H9 (cell line): ENCODE measurements at regions not wholly inside any gene's neighbourhood (a gene's known extent, or its start where the extent isn't known, plus 50 kb on each side); places are given as distances from the start of the nearest gene placed in this dataset.

ENCODE experiments used
- DNase-seq: peaks from one replicate; pipeline ENCODE4 v3.0.0-alpha.2; 2017
- H2AFZ ChIP-seq: one replicate; pipeline ENCODE4 v1.6.1; 2013; ENCODE audit warnings: mild to moderate bottlenecking, low read length, control low read depth, moderate library complexity
- H2AK5ac ChIP-seq: 2 replicates; pipeline ENCODE4 v1.6.1; 2013; ENCODE audit warnings: low read length, control low read depth, mixed read lengths; ENCODE audit not compliant: insufficient read length
- H2BK120ac ChIP-seq: one replicate; pipeline ENCODE4 v1.6.1; 2013; ENCODE audit warnings: low read depth, mild to moderate bottlenecking, low read length, control low read depth, inconsistent platforms; ENCODE audit not compliant: poor library complexity, severe bottlenecking
- H2BK12ac ChIP-seq: 2 replicates; pipeline ENCODE4 v1.6.1; 2013; ENCODE audit warnings: low read length, control low read depth, mixed read lengths, low read depth; ENCODE audit not compliant: insufficient read length
- H2BK15ac ChIP-seq: 2 replicates; pipeline ENCODE4 v1.6.1; 2013; ENCODE audit warnings: low read depth, low read length, control low read depth
- H2BK20ac ChIP-seq: one replicate; pipeline ENCODE4 v1.6.1; 2013; ENCODE audit warnings: low read depth, mild to moderate bottlenecking, low read length, control low read depth, inconsistent platforms; ENCODE audit not compliant: poor library complexity, severe bottlenecking
- H2BK5ac ChIP-seq: 2 replicates; pipeline ENCODE4 v1.6.1; 2013; ENCODE audit warnings: low read length, control low read depth, mixed read lengths; ENCODE audit not compliant: insufficient read length
- H3K14ac ChIP-seq: 2 replicates; pipeline ENCODE4 v1.6.1; 2013; ENCODE audit warnings: low read length, control low read depth; ENCODE audit not compliant: insufficient read depth
- H3K18ac ChIP-seq: 2 replicates; pipeline ENCODE4 v1.6.1; 2013; ENCODE audit warnings: low read depth, mild to moderate bottlenecking, mixed read lengths, low read length, control low read depth; ENCODE audit not compliant: insufficient read length
- H3K23ac ChIP-seq: 2 replicates; pipeline ENCODE4 v1.6.1; 2013; ENCODE audit warnings: low read length, control low read depth, mixed read lengths, low read depth; ENCODE audit not compliant: insufficient read length
- H3K23me2 ChIP-seq: 2 replicates; pipeline ENCODE4 v1.6.1; 2013; ENCODE audit warnings: low read depth, mild to moderate bottlenecking, mixed read lengths, low read length, control low read depth; ENCODE audit not compliant: insufficient read length, poor library complexity, severe bottlenecking
- H3K27ac ChIP-seq: 2 replicates; pipeline ENCODE4 v1.5.1; 2013; ENCODE audit warnings: low read length, control low read depth, mixed read lengths, low read depth; ENCODE audit not compliant: insufficient read length
- H3K27me3 ChIP-seq: 2 replicates; pipeline ENCODE4 v1.6.1; 2013; ENCODE audit warnings: low read length, control low read depth, inconsistent platforms; ENCODE audit not compliant: insufficient read depth
- H3K4ac ChIP-seq: 2 replicates; pipeline ENCODE4 v1.6.1; 2013; ENCODE audit warnings: low read depth, mild to moderate bottlenecking, control low read depth, inconsistent platforms, low read length, moderate library complexity
- H3K4me1 ChIP-seq: 2 replicates; pipeline ENCODE4 v1.6.1; 2013; ENCODE audit warnings: low read length, control low read depth, inconsistent platforms; ENCODE audit not compliant: insufficient read depth
- H3K4me2 ChIP-seq: 2 replicates; pipeline ENCODE4 v1.6.1; 2013; ENCODE audit warnings: low read length, control low read depth, mixed read lengths; ENCODE audit not compliant: insufficient read length, insufficient read depth
- H3K56ac ChIP-seq: 2 replicates; pipeline ENCODE4 v1.6.1; 2013; ENCODE audit warnings: low read depth, mild to moderate bottlenecking, mixed read lengths, low read length, control low read depth; ENCODE audit not compliant: insufficient read length
- H3K79me1 ChIP-seq: 2 replicates; pipeline ENCODE4 v1.6.1; 2013; ENCODE audit warnings: low read depth, mild to moderate bottlenecking, moderate library complexity, low read length, control low read depth, inconsistent platforms; ENCODE audit not compliant: insufficient read depth, poor library complexity, severe bottlenecking
- H3K79me2 ChIP-seq: 2 replicates; pipeline ENCODE4 v1.6.1; 2013; ENCODE audit warnings: low read length, control low read depth, inconsistent platforms; ENCODE audit not compliant: insufficient read depth
- H3K9ac ChIP-seq: 2 replicates; pipeline ENCODE4 v1.6.1; 2013; ENCODE audit warnings: low read length, control low read depth, mixed read lengths; ENCODE audit not compliant: insufficient read length; ENCODE audit errors: extremely low read depth
- H3K9me3 ChIP-seq: one replicate; pipeline ENCODE4 v1.6.1; 2013; ENCODE audit warnings: low read depth, low read length, inconsistent platforms; ENCODE audit not compliant: control insufficient read depth
- H3T11ph ChIP-seq: one replicate; pipeline ENCODE4 v1.6.1; 2013; ENCODE audit warnings: mild to moderate bottlenecking, low read length, control low read depth, inconsistent platforms
- H4K20me1 ChIP-seq: one replicate; pipeline ENCODE4 v1.6.1; 2013; ENCODE audit not compliant: control insufficient read depth, insufficient read length, insufficient read depth
- H4K5ac ChIP-seq: 2 replicates; pipeline ENCODE4 v1.6.1; 2013; ENCODE audit warnings: low read depth, mild to moderate bottlenecking, mixed read lengths, low read length, control low read depth; ENCODE audit not compliant: insufficient read length
- H4K8ac ChIP-seq: replicated peaks from 2 replicates; pipeline ENCODE4 v1.6.1; 2013; ENCODE audit warnings: low read length, control low read depth, mixed read lengths, low read depth; ENCODE audit not compliant: insufficient read length
- H4K91ac ChIP-seq: 2 replicates; pipeline ENCODE4 v1.6.1; 2013; ENCODE audit warnings: low read depth, mild to moderate bottlenecking, moderate library complexity, mixed read lengths, low read length, control low read depth; ENCODE audit not compliant: insufficient read length
- H3K27ac Mint-ChIP-seq, 3 experiments: 2 replicates in 2 of 3; 3 replicates in 1 of 3; pipeline ENCODE4 v1.8.0; 2020 to 2021; ENCODE audit warnings: mixed read lengths in 3 of 3, mild to moderate bottlenecking in 1 of 3, moderate library complexity in 1 of 3
- H3K27me3 Mint-ChIP-seq: 2 replicates; pipeline ENCODE4 v1.8.0; 2021; ENCODE audit warnings: low read depth, mild to moderate bottlenecking, moderate library complexity, mixed read lengths
- H3K36me3 Mint-ChIP-seq, 3 experiments: 2 replicates in 2 of 3; 3 replicates in 1 of 3; pipeline ENCODE4 v1.8.0; 2020 to 2021; ENCODE audit warnings: low read depth in 3 of 3, mixed read lengths in 3 of 3; ENCODE audit not compliant: insufficient read depth in 1 of 3
- H3K4me1 Mint-ChIP-seq, 2 experiments: 2 replicates each; pipeline ENCODE4 v1.8.0; 2020; ENCODE audit warnings: mixed read lengths in 2 of 2
- H3K4me3 Mint-ChIP-seq, 2 experiments: 2 replicates in 1 of 2; 3 replicates in 1 of 2; pipeline ENCODE4 v1.8.0; 2020 to 2021; ENCODE audit warnings: mild to moderate bottlenecking in 2 of 2, mixed read lengths in 2 of 2, moderate library complexity in 1 of 2
- H3K9me3 Mint-ChIP-seq, 2 experiments: 2 replicates in 1 of 2; 3 replicates in 1 of 2; pipeline ENCODE4 v1.8.0; 2020; ENCODE audit warnings: mild to moderate bottlenecking in 2 of 2, mixed read lengths in 2 of 2, moderate library complexity in 1 of 2
- WGBS: extraction: QIAGEN DNeasy Blood & Tissue Kit; methylation state at CpG from one replicate; pipeline ENCODE4 v1.1.7; 2013; ENCODE audit warnings: missing lambda C conversion rate, low lambda C conversion rate, mixed read lengths; ENCODE audit not compliant: insufficient read length; ENCODE audit errors: extremely low coverage; 5-methylcytosine and 5-hydroxymethylcytosine counted together
- TF ChIP-seq, protein P1 (sequence below): fragments of 200-600 bp; sonication (generic); conservative IDR thresholded peaks from 3 replicates; pipeline ENCODE4 v1.8.0; 2021; ENCODE audit warnings: antibody characterized with exemption, mild to moderate bottlenecking

- no peak overlapping the region for H3K4me2 ChIP-seq
- no peak overlapping the region for H2BK12ac ChIP-seq
- no peak overlapping the region for H3K27ac Mint-ChIP-seq
- no peak overlapping the region for H3K4ac ChIP-seq
- no peak overlapping the region for H2AFZ ChIP-seq
- H3K23me2 ChIP-seq = no peaks in the 10 kb centered on the region
- no peaks in the 10 kb centered on the region for H3K9me3 ChIP-seq
- H4K91ac ChIP-seq = no peak overlapping the region
- TF ChIP-seq, protein P1, sequence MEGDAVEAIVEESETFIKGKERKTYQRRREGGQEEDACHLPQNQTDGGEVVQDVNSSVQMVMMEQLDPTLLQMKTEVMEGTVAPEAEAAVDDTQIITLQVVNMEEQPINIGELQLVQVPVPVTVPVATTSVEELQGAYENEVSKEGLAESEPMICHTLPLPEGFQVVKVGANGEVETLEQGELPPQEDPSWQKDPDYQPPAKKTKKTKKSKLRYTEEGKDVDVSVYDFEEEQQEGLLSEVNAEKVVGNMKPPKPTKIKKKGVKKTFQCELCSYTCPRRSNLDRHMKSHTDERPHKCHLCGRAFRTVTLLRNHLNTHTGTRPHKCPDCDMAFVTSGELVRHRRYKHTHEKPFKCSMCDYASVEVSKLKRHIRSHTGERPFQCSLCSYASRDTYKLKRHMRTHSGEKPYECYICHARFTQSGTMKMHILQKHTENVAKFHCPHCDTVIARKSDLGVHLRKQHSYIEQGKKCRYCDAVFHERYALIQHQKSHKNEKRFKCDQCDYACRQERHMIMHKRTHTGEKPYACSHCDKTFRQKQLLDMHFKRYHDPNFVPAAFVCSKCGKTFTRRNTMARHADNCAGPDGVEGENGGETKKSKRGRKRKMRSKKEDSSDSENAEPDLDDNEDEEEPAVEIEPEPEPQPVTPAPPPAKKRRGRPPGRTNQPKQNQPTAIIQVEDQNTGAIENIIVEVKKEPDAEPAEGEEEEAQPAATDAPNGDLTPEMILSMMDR = no peak
- H2BK5ac ChIP-seq = no peak overlapping the region
- H2BK15ac ChIP-seq = no peak overlapping the region
- no peak overlapping the region for H3K23ac ChIP-seq
- no peak overlapping the region for H3K9ac ChIP-seq
- H3K79me2 ChIP-seq = no peaks in the 10 kb centered on the region
- H3K14ac ChIP-seq = no peak overlapping the region
- H3K9me3 Mint-ChIP-seq = peaks cover 10 to 12% of the 10 kb centered on the region in 2 experiments; a peak in 4 of 5 replicates
- H3K79me1 ChIP-seq = no peaks in the 10 kb centered on the region
- H3K4me1 ChIP-seq = no peaks in the 10 kb centered on the region
- no peak overlapping the region for H3K27ac ChIP-seq
- H4K8ac ChIP-seq = no peak overlapping the region
- no peak overlapping the region for H3T11ph ChIP-seq
- H3K36me3 Mint-ChIP-seq = peaks cover 0 to 10% (median 3%) of the 10 kb centered on the region in 3 experiments; a peak in 2 of 7 replicates
- H3K27me3 ChIP-seq = no peaks in the 10 kb centered on the region
- H2BK120ac ChIP-seq = no peak overlapping the region
- no peaks in the 10 kb centered on the region for H3K4me1 Mint-ChIP-seq
- H3K56ac ChIP-seq = no peak overlapping the region
- no peak for DNase-seq
- H3K27me3 Mint-ChIP-seq = no peaks in the 10 kb centered on the region
- H3K18ac ChIP-seq = no peak overlapping the region
- H4K5ac ChIP-seq = no peak overlapping the region
- no CpG with 5 or more reads among the region's 1 CpG for WGBS
- H4K20me1 ChIP-seq = no peaks in the 10 kb centered on the region
- H3K4me3 Mint-ChIP-seq = no peak overlapping the region
- no peak overlapping the region for H2BK20ac ChIP-seq
- H2AK5ac ChIP-seq = no peak overlapping the region
These were observed 93.2 kb upstream of the IL15 start for GRCh38 chr4:141543176-141543575.
